Endothelial cell of umbilical vein (primary cell): ENCODE measurements at regions not wholly inside any gene's neighbourhood (a gene's known extent, or its start where the extent isn't known, plus 50 kb on each side); places are given as distances from the start of the nearest gene placed in this dataset.

Source experiments
- CTCF ChIP-seq, 2 donors: IDR thresholded peaks; 1 replicate in 1 of 2; 2 replicates in 1 of 2; pipeline ENCODE4 v1.5.1; 2011; ENCODE audit warnings: low read length in 2 of 2, mild to moderate bottlenecking in 2 of 2, moderate library complexity in 2 of 2, control low read depth in 1 of 2, inconsistent platforms in 1 of 2, low read depth in 1 of 2; ENCODE audit not compliant: insufficient read depth in 1 of 2; ENCODE audit errors: extremely low read depth in 1 of 2
- EZH2 ChIP-seq: IDR thresholded peaks from 2 replicates; pipeline ENCODE4 v1.6.1; 2012; ENCODE audit warnings: borderline replicate concordance, low read depth, mild to moderate bottlenecking, moderate library complexity, low read length, inconsistent platforms; ENCODE audit not compliant: severe bottlenecking
- FOS ChIP-seq: IDR thresholded peaks from 2 replicates; pipeline ENCODE4 v1.6.1; 2011; ENCODE audit warnings: mild to moderate bottlenecking, low read length, moderate library complexity, borderline replicate concordance; ENCODE audit not compliant: insufficient read depth
- MYC ChIP-seq: IDR thresholded peaks from one replicate; pipeline ENCODE4 v1.6.1; 2011; ENCODE audit warnings: mild to moderate bottlenecking, low read depth, low read length
- POLR2A ChIP-seq: IDR thresholded peaks from 2 replicates; pipeline ENCODE4 v1.6.1; 2012; ENCODE audit warnings: low read depth, mild to moderate bottlenecking, control low read depth, low read length
- POLR2AphosphoS5 ChIP-seq: IDR thresholded peaks from 2 replicates; pipeline ENCODE4 v1.6.1; 2012; ENCODE audit warnings: low read depth, mild to moderate bottlenecking, control low read depth, low read length, moderate library complexity; ENCODE audit not compliant: insufficient read depth

GRCh38 chr18:67222887-67223286 lies 293.6 kb downstream of the DSEL start:
- TF ChIP-seq MYC (no peak), CTCF (IDR thresholded peaks at IDR 0.05; ENCODE audit: extremely low read depth in 1 of 2, insufficient read depth in 1 of 2, low read depth in 1 of 2, low read length in 2 of 2) (no peak), POLR2AphosphoS5 (no peak), POLR2A (no peak), EZH2 (no peak), FOS (no peak)
